SH-SY5Y (cell line): ENCODE measurements at regions not wholly inside any gene's neighbourhood (a gene's known extent, or its start where the extent isn't known, plus 50 kb on each side); places are given as distances from the start of the nearest gene placed in this dataset.

Experiments used
- GATA2 ChIP-seq: IDR thresholded peaks from 2 replicates; pipeline ENCODE4 v1.6.1; 2011; ENCODE audit warnings: mild to moderate bottlenecking, low read depth, low read length
- GATA3 ChIP-seq: IDR thresholded peaks from 2 replicates; pipeline ENCODE4 v1.6.1; 2011; ENCODE audit warnings: low read depth, mild to moderate bottlenecking, low read length, moderate library complexity

DNA sequence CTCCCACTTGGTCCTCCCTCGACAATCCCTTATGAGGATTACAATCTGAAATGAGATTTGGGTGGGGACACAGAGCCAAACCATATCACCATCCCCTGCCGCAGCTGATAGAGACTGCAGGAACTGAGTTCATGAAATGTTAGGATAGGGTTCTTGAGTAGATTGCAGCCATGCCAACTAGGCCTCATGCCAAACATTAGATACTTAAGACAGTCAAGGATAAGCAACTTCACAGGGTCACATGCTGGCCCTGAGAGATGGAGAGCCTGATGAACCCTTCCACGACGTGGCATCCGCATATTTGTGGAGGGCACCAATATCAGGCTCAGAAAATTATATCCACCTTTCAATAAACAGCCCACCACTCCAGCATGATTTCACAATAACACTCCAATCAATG is 121.3 kb downstream of the ALDH8A1 start:
- TF ChIP-seq GATA2, result no peak
- no peak for TF ChIP-seq GATA3
